Left renal cortex interstitium (tissue), 4 donors: ENCODE measurements at regions not wholly inside any gene's neighbourhood (a gene's known extent, or its start where the extent isn't known, plus 50 kb on each side); places are given as distances from the start of the nearest gene placed in this dataset.

Source experiments
- DNase-seq, 4 donors: peaks; one replicate each; pipeline ENCODE4 v3.0.0-alpha.2; 2013; ENCODE audit warnings: low read depth in 4 of 4, low spot score in 2 of 4, missing footprints in 1 of 4

DNA sequence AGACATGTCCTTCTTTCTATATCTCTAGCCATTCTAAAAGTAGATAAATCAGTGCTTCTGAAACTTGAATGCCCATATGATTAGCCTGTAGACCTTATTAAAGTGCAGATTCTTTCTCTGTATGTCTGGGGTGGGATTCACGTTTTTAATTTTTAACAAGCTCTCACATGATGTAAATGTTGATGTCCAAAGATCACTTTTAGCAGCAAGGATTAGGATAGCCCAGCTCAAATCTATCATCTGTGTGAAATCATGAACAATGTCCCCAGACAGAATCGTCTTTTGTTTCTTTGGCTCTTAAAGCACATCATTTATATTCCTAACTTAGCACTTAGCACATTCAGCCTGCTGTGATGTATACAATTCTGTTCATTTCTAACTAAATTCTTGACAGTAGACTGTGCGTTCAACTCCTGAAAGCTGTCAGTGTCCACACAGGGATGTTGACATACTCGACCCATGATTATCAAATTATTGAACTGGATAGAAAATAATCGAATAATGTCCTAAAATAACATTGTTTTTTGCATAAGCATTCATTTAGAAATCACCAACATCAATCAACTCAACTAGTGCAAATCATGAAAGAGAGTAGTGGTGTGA is 102.1 kb upstream of the MLIP start:
- DNase-seq: no peak

- DNase-seq: no peak
These were observed 100.6 kb upstream of the MLIP start for GRCh38 chr6:54010340-54011276.

GRCh38 chr6:54011277-54011648 is 100.0 kb upstream of the MLIP start:
- no peak for DNase-seq

- DNase-seq: no peak
These were observed 97.3 kb upstream of the MLIP start for GRCh38 chr6:54013966-54014365.

- DNase-seq: no peak
These were observed 96.8 kb upstream of the MLIP start for GRCh38 chr6:54014440-54014839.

GRCh38 chr6:54017877-54018276 is 93.4 kb upstream of the MLIP start:
- DNase-seq: no peak

DNA sequence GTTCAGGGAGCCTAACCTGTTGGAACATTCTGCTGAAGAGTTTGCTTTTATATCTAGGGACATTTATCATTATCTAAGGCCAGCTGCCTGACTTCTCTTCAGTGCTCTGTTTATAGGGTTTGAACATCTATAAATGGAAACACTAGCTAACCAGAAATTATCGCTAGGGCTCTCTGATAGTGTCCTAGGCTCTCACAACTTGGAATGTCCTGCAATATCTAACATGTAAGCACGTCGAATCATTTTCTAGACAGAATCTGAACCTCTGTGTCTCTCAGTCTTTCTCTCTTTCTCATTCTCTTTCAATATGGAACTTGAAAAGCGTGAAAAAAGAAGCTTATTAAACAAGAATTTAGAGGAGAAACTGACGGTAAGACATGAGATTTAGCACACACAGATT is 92.5 kb upstream of the MLIP start:
- no peak for DNase-seq

- DNase-seq: no peak
These were observed 91.4 kb upstream of the MLIP start for GRCh38 chr6:54019860-54020259.

GRCh38 chr6:54020334-54020733 is 90.9 kb upstream of the MLIP start:
- no peak for DNase-seq

GRCh38 chr6:54026652-54027400 is 84.4 kb upstream of the MLIP start:
- DNase-seq: no peak

DNA sequence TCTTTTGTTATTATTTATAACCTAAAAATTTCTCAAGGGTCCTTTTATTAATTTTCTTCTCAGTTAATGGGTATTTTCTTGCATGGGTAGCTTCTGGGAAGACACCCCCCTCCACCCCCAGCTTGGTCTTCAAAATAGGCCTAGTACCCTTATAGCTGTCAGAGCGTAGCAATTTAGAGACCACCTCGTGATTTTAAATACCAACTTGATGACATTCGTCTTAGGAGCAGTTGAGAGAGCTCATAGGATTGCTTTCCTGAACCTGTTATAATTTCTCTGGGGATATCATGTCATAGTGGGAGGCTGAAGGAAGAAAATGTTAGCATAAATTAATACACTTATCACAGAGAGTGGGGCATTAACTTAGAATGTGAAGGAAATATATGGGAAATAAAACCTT is 83.1 kb upstream of the MLIP start:
- DNase-seq: no peak

DNA sequence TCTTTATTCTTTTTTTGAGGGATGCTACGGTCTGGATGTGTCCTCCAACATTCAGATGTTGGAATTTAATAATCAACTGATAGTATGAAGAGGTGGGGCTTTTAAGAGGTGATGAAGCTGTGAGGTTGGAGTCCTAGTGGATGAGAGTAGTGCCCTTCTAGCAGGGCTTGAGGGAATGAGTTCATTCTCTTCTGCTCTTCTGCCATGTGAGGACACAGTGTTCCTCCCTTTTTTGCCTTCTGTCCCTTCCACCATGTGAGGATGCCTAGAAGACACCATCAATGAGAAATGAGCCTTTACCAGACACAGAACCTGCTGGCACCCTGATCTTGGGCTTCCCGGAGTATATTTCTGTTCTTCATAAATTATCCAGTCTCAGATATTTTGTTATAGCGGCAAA is 82.1 kb upstream of the MLIP start:
- no peak for DNase-seq

DNA sequence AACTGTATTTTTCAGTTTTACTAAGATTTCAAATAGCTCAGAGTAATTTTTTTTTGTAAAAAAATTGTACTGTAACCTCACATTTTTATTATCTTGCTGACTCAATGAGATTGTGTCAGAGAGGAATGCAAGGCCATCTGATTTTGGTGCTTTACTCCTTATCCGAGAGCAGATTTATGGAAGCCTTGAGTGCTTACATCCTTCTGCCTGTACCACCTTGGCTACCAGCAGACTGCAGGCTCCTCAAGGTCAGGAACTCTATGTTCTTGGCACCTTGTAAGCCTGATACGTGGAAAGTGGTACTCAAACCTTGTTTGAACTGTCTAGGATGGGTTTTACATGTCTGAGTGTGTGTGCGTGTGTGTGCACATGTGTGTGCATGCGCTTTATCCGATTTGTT is 80.1 kb upstream of the MLIP start:
- DNase-seq: no peak

GRCh38 chr6:54037277-54037779 is 73.9 kb upstream of the MLIP start:
- DNase-seq: no peak

DNA sequence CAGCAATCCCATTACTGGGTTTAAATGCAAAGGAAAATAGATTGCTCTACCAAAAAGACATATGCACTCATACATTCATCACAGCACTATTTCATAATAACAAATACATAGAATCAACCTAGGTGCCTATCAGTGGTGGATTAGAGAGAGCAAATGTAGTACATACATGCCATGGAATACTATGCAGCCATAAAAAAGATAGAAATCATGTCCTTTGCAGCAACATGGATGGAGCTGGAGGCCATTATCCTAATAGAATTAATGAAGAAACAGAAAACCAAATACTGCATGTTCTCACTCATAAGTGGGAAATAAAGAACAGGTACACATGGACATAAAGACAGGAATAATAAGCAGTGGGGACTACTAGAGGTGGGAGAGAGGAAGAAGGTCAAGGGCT is 70.7 kb upstream of the MLIP start:
- DNase-seq: no peak

GRCh38 chr6:54041239-54041638 is 70.0 kb upstream of the MLIP start:
- DNase-seq: no peak

DNA sequence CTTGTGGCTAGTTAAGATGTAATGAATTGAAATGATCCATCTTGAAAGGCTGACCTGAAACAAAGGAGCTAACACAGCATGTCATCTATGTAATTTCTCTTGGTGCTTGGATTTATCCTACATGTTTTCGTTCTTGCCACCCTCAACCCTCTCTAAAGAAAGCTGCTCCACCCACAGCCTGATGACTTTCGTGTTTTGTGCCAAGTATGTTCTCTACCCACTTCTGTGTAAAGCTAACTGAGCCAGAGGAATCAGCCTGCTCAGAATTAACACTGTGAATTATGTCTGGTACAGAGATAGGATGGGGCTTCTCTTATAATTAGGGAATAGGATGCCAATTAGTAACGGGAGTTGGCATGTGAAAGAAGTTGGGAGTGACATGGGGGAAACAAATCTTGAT is 67.9 kb upstream of the MLIP start:
- no peak for DNase-seq

GRCh38 chr6:54044059-54044458 is 67.2 kb upstream of the MLIP start:
- DNase-seq: no peak

DNA sequence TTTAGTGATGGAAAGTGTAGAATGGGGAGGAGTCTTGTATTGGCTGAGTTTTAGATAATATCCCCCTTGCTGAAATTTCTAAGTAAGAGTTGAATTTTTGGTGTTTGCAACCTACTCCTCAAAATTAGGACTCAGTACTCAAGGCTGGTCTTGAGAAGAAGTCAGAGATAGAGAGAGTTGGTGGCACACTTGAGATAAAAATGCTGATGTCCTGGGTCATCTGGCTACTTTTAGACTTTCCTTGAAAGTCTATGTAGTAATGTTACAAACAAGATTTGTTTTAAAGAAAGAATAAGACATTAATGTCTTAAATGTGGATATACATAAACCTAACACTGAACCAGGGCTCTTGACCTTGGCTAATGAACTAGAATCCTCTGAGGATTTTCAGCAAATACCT is 62.5 kb upstream of the MLIP start:
- no peak for DNase-seq

GRCh38 chr6:54050750-54051149 is 60.5 kb upstream of the MLIP start:
- DNase-seq: no peak

GRCh38 chr6:54053881-54054391 is 57.3 kb upstream of the MLIP start:
- DNase-seq: no peak
